DND-41 (cell line): ENCODE measurements at regions not wholly inside any gene's neighbourhood (a gene's known extent, or its start where the extent isn't known, plus 50 kb on each side); places are given as distances from the start of the nearest gene placed in this dataset.

Experiments used
- ATAC-seq: fragments of 200-7000 bp; cut with Tn5 transposase; 3 replicates; pipeline ENCODE4 v1.9.1; 2021; ENCODE audit warnings: low read depth; ENCODE audit not compliant: insufficient read depth
- DNase-seq: peaks from one replicate; pipeline ENCODE4 v3.0.0-alpha.2; 2020
- H2AFZ ChIP-seq: 2 replicates; pipeline ENCODE4 v1.6.0; 2012; ENCODE audit warnings: low read depth, low read length
- H3K27ac ChIP-seq: 2 replicates; pipeline ENCODE4 v1.5.1; 2012; ENCODE audit warnings: low read length, inconsistent platforms
- H3K27me3 ChIP-seq: fragments of 200-600 bp; sonication (generic); 2 replicates; pipeline ENCODE4 v1.6.0; 2012; ENCODE audit warnings: low read length, mild to moderate bottlenecking, inconsistent platforms; ENCODE audit not compliant: insufficient read depth, poor library complexity
- H3K36me3 ChIP-seq: 2 replicates; pipeline ENCODE4 v1.5.1; 2012; ENCODE audit warnings: low read length, inconsistent platforms; ENCODE audit not compliant: insufficient read depth
- H3K4me1 ChIP-seq: 2 replicates; pipeline ENCODE4 v1.5.1; 2012; ENCODE audit warnings: mild to moderate bottlenecking, low read length; ENCODE audit not compliant: insufficient read depth
- H3K4me2 ChIP-seq: 2 replicates; pipeline ENCODE4 v1.6.0; 2012; ENCODE audit warnings: mild to moderate bottlenecking, moderate library complexity, low read length, inconsistent platforms; ENCODE audit not compliant: insufficient read depth
- H3K4me3 ChIP-seq, 2 experiments: fragments of 200-600 bp in 1 of 2; shearing (Covaris generic) in 1 of 2; 2 replicates each; pipeline ENCODE4 v1.5.1; 2012 to 2016; ENCODE audit warnings: inconsistent platforms in 2 of 2, low read length in 2 of 2, mild to moderate bottlenecking in 2 of 2, low read depth in 1 of 2, moderate library complexity in 1 of 2
- H3K79me2 ChIP-seq: 2 replicates; pipeline ENCODE4 v1.6.0; 2012; ENCODE audit warnings: low read length, inconsistent platforms; ENCODE audit not compliant: insufficient read depth
- H3K9ac ChIP-seq: 2 replicates; pipeline ENCODE4 v1.6.0; 2012; ENCODE audit warnings: low read depth, mild to moderate bottlenecking, inconsistent platforms, low read length, moderate library complexity
- H3K9me3 ChIP-seq: 2 replicates; pipeline ENCODE4 v1.5.1; 2012; ENCODE audit warnings: low read length, moderate library complexity, mild to moderate bottlenecking, inconsistent platforms; ENCODE audit not compliant: insufficient read depth, severe bottlenecking
- H4K20me1 ChIP-seq: 2 replicates; pipeline ENCODE4 v1.6.0; 2012; ENCODE audit warnings: low read length; ENCODE audit not compliant: insufficient read depth
- EZH2 ChIP-seq: IDR thresholded peaks from 3 replicates; pipeline ENCODE4 v1.6.1; 2012; ENCODE audit warnings: borderline replicate concordance, low read depth, mild to moderate bottlenecking, moderate library complexity, low read length, inconsistent platforms; ENCODE audit not compliant: severe bottlenecking
- TF ChIP-seq, protein P1 (sequence below): IDR thresholded peaks from 2 replicates; pipeline ENCODE4 v1.5.1; 2012; ENCODE audit warnings: borderline replicate concordance, low read length, moderate library complexity, mild to moderate bottlenecking; ENCODE audit not compliant: poor library complexity, severe bottlenecking; ENCODE audit errors: extremely low read depth

DNA sequence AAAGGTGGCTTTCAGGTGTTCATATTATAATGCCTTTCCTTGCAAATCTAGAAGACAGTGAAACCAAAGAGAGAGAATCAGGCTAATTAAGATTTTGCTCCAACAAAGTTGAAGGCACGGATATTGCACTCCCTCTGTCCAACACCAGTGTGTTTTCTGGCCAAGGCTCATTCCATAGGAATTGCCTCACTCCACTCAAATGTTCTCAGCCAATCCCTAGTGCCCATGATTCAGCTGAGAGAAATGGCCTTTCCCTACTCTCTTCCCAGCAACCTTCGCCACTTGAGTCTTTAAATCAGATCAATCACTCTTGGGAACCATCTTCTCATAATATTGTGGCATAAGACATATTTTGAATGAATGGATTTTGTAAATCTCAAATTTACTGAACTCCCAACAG is 768.2 kb upstream of the ACVR2A start:
- no peaks in the 10 kb centered on the region for H3K4me1 ChIP-seq
- H3K79me2 ChIP-seq, result no peaks in the 10 kb centered on the region
- TF ChIP-seq EZH2, result no peak
- TF ChIP-seq, protein P1, sequence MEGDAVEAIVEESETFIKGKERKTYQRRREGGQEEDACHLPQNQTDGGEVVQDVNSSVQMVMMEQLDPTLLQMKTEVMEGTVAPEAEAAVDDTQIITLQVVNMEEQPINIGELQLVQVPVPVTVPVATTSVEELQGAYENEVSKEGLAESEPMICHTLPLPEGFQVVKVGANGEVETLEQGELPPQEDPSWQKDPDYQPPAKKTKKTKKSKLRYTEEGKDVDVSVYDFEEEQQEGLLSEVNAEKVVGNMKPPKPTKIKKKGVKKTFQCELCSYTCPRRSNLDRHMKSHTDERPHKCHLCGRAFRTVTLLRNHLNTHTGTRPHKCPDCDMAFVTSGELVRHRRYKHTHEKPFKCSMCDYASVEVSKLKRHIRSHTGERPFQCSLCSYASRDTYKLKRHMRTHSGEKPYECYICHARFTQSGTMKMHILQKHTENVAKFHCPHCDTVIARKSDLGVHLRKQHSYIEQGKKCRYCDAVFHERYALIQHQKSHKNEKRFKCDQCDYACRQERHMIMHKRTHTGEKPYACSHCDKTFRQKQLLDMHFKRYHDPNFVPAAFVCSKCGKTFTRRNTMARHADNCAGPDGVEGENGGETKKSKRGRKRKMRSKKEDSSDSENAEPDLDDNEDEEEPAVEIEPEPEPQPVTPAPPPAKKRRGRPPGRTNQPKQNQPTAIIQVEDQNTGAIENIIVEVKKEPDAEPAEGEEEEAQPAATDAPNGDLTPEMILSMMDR, result no peak
- no peaks in the 10 kb centered on the region for H3K36me3 ChIP-seq
- no peak overlapping the region for H3K4me3 ChIP-seq
- no peaks in the 10 kb centered on the region for H3K9me3 ChIP-seq
- no peak for ATAC-seq
- H3K4me2 ChIP-seq, result no peak overlapping the region
- H2AFZ ChIP-seq, result no peak overlapping the region
- H3K9ac ChIP-seq, result no peak overlapping the region
- no peaks in the 10 kb centered on the region for H3K27me3 ChIP-seq
- H3K27ac ChIP-seq, result no peak overlapping the region
- DNase-seq, result no peak
- no peaks in the 10 kb centered on the region for H4K20me1 ChIP-seq

DNA sequence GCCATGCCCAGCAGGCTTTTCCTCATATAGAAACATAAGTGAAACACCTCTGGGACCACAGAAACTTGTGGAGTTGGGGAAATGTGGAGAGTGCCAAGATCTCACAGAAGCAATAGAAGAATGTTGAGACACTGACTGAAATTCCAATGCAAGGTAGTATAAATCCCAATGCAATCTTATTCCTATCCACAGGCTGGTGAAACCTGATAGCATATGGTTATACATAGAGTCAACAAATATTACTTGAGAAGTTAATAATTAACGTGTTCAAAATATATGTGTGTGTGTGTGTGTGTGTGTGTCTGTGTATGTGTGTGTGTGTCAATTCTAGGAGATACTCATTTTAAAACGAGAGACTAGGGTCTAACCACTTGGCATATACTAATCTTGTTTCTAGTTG is 776.8 kb upstream of the ACVR2A start:
- Histone ChIP-seq H3K4me1 (no peaks in the 10 kb centered on the region), H3K79me2 (no peaks in the 10 kb centered on the region), H3K9me3 (no peaks in the 10 kb centered on the region), H3K9ac (no peak overlapping the region), H3K27me3 (no peaks in the 10 kb centered on the region), H3K4me2 (no peak overlapping the region), H4K20me1 (no peaks in the 10 kb centered on the region), H2AFZ (no peak overlapping the region), H3K4me3 (no peak overlapping the region), H3K36me3 (no peaks in the 10 kb centered on the region), H3K27ac (no peak overlapping the region)
- ATAC-seq, result no peak
- no peak for TF ChIP-seq EZH2
- TF ChIP-seq, protein P1, result no peak
- DNase-seq, result no peak

DNA sequence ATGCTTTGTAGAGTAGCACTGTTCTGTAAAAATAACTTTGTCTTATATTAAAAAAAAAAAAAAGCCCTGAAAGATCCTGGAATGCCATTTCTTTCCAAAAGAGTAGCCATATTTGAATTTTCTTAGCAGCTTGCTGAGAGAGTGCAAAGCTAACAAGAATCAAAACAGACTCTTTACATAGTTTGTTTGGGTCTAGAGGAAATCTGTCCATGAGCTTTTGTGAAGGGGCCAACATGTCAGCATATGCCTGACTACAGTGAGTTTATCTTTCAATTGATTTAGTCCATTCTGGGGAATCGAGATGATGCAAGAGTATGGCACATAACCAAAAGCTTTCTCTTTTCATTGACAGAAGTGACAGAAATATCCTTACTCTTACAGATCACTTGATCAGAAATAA is 777.7 kb upstream of the ACVR2A start:
- TF ChIP-seq, protein P1, result no peak
- TF ChIP-seq EZH2, result no peak
- no peaks in the 10 kb centered on the region for H4K20me1 ChIP-seq
- no peaks in the 10 kb centered on the region for H3K9me3 ChIP-seq
- no peak overlapping the region for H3K27ac ChIP-seq
- H2AFZ ChIP-seq, result no peak overlapping the region
- H3K36me3 ChIP-seq, result no peaks in the 10 kb centered on the region
- H3K27me3 ChIP-seq, result no peaks in the 10 kb centered on the region
- H3K79me2 ChIP-seq, result no peaks in the 10 kb centered on the region
- no peaks in the 10 kb centered on the region for H3K4me1 ChIP-seq
- no peak overlapping the region for H3K9ac ChIP-seq
- no peak overlapping the region for H3K4me2 ChIP-seq
- no peak for DNase-seq
- no peak for ATAC-seq
- H3K4me3 ChIP-seq, result no peak overlapping the region

DNA sequence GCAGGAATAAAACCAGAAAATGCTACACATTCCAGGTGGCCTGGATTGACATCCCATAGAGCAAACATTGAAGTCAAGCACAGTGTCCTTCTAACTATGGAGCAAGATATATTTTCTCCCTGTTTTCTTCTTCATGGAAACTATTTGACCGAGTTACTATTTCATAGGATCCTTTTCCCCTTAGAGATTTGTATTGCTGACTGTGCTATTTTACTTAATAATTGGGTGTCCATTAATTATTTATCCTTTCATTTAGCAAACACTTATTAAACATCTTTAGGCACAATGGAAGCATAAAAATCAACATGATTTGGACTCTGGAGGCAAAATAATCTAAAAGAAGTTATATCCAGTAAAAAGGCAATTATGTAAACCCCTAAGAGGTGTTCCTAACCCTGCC is 782.8 kb upstream of the ACVR2A start:
- no peaks in the 10 kb centered on the region for H3K36me3 ChIP-seq
- no peaks in the 10 kb centered on the region for H3K4me1 ChIP-seq
- no peak overlapping the region for H3K4me3 ChIP-seq
- no peak overlapping the region for H3K27ac ChIP-seq
- no peak for ATAC-seq
- no peaks in the 10 kb centered on the region for H4K20me1 ChIP-seq
- H3K27me3 ChIP-seq, result no peaks in the 10 kb centered on the region
- no peak for DNase-seq
- H3K9ac ChIP-seq, result no peak overlapping the region
- H3K79me2 ChIP-seq, result no peaks in the 10 kb centered on the region
- H3K9me3 ChIP-seq, result no peaks in the 10 kb centered on the region
- no peak overlapping the region for H2AFZ ChIP-seq
- TF ChIP-seq, protein P1, result no peak
- TF ChIP-seq EZH2, result no peak
- no peak overlapping the region for H3K4me2 ChIP-seq
